GM19395 (cell line): ENCODE measurements at regions not wholly inside any gene's neighbourhood (a gene's known extent, or its start where the extent isn't known, plus 50 kb on each side); places are given as distances from the start of the nearest gene placed in this dataset.

Source experiments
- ATAC-seq: cut with Tn5 transposase; IDR thresholded peaks from one replicate; pipeline ENCODE4 v1.9.1; 2021; ENCODE audit warnings: mild to moderate bottlenecking, moderate library complexity; ENCODE audit not compliant: unreplicated experiment

GRCh38 chr4:127580300-127580699 is 52.5 kb upstream of the INTU start:
- ATAC-seq, result no peak

GRCh38 chr4:127580891-127581290 is 51.9 kb upstream of the INTU start:
- ATAC-seq, result no peak
